HG03196 (cell line): ENCODE measurements at regions not wholly inside any gene's neighbourhood (a gene's known extent, or its start where the extent isn't known, plus 50 kb on each side); places are given as distances from the start of the nearest gene placed in this dataset.
"Not testable (repeated sequence)": the region's sequence is repeated elsewhere in the genome, so short reads cannot be mapped to it uniquely, and the experiment has no call there.

Source experiments
- ATAC-seq: cut with Tn5 transposase; IDR thresholded peaks from one replicate; pipeline ENCODE4 v1.9.1; 2021; ENCODE audit not compliant: unreplicated experiment

DNA sequence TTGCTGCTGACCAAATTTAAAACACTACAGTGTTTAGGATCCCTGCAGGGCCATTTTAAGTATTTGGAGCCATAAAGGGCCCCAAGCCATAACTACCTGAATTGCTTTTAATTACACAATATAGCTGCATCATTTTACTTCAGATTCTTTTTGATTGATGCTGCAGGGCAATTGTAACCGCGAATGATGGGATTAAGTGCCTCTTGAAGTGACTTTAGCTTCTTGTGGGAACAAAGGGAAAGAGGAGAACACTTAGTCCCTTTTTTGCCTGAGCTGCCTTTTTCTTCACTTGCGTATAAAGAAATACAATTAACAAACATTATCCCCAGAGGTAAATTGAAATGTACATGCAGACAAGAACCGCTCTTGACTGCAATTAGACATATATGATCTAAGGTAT is 228.5 kb downstream of the ZIC5 start:
- no peak for ATAC-seq

DNA sequence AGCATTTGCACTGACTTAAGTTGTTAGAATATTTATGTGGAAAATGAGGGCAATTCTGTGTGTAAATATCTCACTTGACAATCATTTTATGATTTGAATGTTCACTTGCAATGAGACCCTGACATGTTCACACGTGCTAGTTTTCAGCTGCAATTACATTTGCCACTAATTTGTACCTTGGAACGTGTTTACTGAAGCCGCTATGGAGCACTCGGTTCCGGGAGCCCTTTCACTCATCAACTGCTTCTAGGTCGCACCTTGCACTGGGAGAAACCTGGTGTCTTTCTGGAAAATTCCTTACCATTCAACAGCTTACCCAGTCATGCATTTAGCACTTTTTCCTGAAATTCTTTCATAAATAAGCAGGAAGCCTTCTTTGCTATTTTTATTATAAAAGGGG is 229.6 kb downstream of the ZIC5 start:
- ATAC-seq = no peak

DNA sequence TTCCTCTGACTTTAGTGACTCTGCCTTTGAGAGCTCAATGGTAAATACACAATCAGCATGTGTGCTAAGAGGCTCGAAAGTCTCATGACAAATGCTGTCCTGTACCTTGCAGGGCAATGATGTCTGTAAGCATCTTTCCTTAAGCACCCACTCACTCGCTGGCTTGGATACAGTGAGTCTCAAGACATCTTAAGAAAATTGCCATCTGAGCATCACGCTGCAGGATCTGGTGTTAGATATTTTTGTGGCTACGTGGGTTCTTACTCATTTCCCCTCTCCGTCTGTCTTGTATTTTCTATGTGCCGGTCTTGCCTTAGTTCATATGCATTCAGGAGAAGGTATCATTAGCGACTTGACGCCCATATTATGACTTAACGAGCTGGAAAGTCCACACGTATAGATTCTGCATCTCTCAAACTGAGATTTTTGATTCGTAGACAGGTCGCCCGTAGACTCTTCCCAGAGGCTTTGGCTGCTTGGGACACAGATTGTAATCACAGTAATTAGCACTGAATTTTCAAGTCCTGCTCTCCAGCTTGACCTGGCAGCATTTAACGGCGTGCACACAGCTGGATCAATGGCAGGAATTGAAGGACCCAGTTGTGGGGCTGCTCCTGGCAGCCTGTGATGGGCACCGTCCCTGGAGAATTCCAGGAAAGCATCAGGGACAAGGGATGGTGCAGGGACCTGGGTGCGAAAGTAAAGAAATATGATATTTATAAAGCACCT is 231.2 kb downstream of the ZIC5 start:
- ATAC-seq = no peak

DNA sequence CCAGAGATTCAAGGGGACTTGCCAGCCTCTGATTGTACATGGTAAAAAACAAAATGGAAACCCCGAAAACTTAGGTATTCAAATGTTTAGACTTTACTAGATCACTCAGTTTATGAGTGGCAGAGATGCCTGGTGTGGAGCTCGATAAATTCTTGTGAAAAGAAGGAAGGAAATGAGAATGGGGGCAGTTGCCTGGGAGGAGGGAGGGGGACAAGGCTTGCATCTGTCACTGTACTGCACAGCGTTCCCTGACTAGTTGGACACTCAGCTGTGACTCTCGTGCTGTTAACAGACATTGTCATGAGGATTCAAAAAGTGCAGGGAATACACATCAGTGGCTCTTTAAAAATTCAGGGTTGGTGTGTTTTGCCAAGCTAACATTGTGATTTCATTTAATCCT is 232.9 kb downstream of the ZIC5 start:
- ATAC-seq = no peak

DNA sequence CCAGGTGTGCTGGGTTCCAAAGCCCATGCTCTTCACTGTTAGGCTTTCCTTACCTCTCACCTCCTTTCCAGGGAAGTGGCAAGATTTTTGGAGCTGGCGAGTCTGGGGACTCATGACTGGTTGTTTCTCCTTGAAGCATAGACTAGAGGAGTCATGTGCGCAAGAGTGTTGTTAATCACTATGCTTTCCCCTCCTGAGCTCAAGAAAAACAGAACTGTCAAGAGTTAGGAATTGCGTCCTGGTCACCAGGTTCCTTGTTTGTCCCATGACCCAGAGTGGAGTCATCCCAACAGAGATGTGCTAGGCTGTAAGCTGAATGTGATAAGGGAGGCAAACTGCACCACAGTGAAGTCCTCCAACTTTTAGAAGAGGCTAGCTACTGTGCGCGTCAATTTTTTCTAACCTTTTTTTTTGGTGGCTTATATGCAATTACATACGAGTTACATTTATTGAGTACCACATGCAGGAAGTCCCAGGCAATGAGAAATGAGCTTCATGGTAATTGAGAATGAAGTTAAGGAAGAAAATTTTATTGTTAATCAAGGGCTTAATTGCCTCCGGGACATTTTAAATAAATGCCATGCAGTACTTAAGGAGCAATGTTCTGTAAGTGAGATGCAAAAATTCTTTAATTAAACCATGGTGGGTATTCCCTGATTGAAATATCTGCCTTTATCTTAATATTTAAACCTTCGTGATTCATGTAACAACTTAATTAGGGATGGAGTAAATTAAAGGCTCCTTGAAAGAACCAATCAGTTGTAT is 233.9 kb downstream of the ZIC5 start:
- no peak for ATAC-seq

DNA sequence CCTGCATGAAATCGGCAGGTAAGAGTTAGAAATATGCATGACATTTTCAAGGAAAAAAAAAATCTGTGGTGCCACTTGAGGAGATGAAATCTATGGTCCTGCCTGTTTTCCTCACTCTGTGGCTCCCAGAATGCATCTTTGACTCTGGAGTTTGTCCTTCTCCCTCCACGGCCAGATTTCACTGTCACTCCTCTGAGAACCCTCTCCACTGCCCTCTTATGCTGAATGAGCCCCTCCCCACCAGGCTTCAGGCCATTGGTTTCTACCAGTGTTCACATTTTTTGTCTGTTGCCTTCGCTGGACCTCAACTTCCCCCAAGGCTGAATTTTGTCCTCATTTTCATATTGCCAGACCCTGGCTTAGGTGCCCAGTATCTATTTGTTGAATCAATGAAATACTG is 235.0 kb downstream of the ZIC5 start:
- no peak for ATAC-seq

DNA sequence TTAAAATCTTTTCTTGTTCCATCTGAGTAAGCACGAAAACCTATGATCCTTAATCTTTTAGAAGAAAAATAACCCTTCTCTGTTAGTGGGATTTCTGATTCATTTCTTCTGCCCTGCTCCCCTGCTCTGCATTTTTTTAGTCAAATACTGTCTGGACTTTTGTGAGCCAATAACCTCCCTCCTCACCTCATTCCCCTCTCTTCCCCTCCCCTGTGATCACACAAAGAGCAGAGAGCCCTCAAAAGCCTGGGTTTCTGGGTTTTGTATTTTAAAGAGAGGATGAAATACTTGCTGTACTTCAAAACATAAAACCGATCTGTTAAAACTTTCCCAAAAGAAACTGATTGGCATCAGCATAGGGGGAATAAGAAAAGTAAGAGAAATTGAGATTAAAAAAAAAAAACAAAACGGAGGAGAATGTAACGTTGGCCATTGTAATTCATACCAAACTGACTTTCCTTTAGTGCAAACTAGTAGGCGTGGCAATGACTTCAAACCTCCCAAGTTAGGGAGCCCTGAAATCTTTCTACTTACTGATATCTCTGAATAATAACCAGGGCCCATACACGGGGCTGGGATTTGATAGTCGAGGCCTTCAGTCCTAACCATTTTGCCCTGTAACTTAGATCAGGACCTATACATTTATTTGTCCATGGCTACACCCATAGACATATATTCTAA is 232.9 kb downstream of the TM9SF2 start:
- no peak for ATAC-seq

DNA sequence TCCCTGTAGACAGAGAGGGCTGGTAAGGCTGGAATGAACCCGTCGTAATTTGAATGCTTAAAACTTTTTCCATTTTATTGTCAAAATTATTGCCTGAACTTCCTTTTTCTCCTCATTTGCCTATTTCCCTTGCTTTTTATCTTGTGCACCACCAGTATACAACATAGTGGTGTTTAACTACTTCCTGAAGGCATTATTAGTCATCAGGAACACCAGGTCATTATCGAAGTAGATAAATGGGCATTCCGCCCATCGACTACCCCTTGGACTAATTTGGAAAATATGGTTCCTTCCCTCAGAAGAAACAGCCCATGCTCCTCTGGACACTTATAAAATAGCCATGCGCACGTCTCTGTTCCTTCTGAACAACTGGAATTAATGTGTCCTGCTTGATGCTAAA is 232.1 kb downstream of the TM9SF2 start:
- no peak for ATAC-seq

DNA sequence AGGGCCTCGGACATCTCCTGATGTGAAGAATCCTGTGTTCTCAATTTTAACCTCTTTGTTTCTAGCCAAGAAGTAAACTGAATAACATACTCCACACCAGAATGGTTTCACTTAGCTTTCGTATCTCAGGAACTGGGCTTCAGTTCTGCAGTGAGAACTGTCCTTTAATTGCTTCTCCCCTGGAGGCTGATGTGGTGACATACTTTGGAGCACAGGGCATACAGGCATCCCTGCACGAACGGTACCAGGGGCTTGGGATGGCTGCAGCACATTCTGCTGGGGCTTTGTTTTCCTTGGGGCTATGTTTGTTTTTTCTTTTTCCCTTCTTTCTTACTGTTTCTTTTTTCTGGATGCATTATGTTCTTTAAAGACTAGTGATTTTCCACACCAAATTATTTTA is 230.5 kb downstream of the TM9SF2 start:
- ATAC-seq = no peak

DNA sequence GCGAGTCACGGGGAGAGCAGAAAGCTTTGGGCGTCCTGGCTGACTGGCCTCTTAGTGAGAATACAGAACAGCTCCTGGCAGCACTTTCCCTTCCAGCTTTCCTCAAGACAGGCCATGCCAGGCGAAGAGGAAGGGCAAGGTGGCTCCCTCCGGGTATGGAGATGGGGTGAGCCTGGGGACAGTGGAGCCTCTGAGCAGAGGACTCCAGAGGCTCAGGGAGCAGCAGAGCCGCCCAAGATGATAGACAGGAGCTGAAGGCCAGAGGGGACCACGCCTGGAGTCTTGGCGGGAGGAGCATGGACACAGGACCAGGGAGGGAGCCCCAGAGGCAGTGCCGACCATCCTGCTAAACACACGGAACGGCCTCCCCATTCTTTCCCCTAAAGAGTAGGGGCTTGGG is 229.1 kb downstream of the TM9SF2 start:
- ATAC-seq = no peak

DNA sequence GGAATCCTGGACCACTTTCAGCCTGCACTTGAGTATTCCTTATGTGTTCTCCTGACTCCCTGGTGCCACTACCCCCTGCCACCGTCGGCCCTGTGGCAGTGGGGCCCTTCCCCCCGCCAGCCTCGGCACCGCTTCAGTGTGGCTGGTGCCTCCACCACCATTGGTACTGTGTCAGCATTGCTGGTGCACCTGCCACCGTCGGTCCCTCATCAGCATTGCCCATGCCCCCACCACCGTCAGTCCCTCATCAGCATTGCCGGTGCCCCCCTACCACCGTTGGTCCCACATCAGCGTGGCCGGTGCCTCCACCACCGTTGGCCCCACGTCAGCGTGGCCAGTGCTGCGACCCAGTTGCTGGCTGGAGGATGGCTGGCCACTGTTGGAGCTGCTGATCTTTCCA is 228.5 kb downstream of the TM9SF2 start:
- no peak for ATAC-seq

DNA sequence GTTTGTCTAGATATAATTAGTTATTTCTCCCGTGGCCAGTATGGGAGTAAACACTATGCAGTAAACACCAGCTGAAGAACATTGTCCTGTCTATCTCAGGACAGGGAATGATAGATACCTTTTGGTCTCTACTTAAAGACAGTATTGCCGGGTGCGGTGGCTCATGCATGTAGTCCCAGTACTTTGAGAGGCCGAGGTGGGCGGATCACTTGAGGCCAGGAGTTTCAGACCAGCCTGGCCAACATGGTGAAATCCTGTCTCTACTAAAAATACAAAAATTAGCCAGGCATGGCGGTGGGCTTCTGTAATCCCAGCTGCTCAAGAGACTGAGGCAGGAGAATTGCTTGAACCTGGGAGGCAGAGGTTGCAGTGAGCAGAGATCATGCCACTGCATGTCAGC is 226.4 kb downstream of the TM9SF2 start:
- not testable (repeated sequence) for ATAC-seq

DNA sequence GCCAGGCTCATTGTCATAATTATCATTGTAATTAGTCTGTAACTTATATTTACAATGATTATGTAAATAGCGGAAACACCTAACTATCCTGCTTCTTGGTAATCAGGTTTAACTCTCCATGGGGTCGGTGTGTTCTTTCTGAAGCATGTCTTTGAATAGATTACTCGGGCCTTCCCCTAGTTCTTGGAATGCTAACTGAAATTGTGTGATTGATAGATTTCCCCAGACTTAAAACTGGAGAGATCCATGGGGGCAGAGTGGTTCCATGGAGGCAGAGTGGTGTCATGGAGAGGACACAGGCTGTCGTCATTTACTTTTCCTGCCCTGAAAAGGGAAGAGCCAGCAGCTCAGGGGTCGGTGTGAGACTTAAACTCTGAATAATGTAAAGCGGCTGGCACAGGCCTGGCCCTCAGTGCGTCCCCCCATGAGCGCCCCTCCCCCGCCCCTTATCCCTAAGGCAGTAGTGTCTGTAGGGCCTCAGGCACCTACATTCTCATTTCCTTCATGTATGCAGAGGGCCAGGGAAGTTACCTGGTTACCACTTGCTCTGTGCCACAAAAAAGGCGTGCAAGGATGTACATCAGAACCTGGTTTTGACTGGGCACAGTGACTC is 225.1 kb downstream of the TM9SF2 start:
- no peak for ATAC-seq

DNA sequence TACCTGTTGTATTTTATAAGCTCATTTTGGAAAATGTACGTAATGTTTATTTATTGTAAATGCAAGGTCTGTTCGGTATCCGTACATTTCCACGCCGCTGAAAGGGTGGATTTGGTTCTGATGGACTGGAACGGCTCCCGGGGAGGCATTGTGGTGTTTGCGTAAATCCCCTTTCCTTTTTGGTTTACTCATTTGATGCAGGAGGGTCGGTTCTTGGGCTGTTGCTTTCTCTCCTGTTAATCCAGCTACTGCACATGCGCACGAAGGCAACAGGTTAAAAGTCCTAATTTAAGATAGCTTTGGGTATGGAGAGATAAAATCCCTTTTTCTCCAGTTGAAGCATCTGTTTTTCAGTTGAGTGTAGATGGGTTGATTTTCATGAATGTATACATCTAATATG is 224.4 kb downstream of the TM9SF2 start:
- no peak for ATAC-seq

DNA sequence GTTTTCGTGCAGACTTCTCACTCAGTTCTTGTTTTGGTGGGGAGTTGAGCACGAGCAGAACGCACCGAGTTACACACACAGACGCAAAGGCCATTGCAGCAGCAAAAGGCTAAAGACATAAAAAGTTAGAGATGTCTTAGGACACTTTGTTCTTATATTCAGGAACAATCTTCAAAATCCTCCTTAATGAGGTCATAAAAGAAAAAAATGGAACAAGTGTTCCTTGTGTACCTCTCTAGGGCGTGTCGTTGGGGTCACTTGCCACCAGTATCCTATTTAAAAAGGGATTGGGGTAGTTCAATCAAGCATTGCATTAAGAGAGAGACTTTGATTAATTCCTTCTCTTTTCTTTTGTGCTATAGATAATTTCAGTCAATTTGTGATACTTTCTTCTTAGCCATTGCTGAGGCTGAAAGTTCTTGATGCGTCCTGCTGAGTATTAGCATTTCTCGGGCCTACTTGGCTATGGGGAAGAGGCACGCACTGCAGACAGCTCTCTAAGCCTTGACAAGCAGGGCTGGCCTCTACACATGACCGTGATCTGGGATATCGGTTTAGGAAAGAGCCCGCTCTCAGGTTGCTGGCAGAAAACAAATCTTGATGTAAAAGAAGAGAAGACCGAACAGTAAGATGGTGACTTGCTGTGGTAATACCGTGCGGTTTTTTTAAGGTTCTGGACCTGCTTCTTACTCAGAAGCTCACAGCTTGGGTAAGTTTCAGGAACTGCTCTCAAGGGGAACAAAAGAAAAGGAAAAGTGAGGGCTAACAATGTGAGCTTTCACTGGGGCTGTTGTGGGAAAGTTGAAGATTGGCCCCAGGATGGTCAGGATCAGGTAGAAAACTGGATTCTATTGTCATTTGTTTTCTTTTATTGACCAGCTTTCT is 223.6 kb downstream of the TM9SF2 start:
- ATAC-seq = no peak

DNA sequence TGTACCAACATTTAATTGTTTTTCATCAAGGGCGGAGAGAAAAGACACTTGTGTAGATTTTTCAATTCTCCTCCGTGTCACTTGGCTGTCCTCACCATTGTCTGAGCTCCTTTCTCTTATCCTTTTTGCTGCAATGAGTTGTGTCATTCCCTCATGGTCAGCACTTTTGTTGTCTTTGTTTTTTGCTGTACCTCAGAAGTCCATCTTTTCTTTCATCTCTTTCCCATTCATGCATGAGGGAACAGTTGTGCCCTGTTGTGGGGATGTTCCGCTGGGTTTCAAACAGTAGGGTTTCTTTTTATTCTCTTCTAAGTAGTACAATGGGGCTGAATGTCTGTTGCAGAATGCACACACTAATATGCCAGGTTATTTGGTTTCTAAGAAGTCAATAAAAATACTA is 222.6 kb downstream of the TM9SF2 start:
- no peak for ATAC-seq

DNA sequence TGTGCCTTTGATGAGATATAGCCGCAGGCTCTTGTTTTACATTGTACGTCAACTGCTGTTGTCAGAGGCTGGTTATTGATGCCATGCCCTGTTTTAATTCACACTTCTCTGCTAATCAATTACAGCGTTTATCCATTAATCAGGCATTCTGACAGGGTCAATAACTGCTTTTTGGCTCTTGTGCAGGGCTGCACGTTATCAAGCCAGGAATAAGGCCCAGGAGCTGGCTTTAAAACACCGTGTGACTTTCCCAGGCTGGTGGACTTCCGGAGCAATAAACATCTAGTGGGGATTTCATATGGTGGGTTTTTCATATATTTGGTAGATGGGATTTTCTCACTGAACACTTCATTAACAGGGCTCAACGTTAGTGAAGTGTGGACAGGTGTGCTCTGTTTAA is 221.7 kb downstream of the TM9SF2 start:
- no peak for ATAC-seq

DNA sequence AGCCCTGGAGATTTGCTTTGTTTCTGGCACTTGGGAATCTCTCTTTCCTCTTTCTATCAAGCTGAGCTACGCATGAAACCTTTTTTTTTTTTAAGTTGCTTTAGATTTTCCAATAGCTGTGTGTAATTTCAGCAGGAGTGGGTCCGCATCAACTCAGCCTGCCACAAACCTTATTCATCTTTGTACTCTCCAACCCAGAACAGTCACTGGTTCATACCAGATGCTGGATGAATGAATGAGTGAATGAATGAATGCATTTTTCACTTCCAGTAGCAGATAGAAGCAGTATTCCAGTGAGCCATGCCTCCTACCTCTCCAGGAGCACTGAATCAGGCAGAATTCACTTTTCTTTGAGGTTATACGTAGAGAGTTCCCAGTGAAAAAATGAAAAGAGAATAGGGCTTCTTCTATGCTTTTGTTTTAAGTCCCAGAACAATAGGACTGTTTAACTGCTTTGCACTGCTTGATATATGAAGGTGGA is 221.1 kb downstream of the TM9SF2 start:
- no peak for ATAC-seq

DNA sequence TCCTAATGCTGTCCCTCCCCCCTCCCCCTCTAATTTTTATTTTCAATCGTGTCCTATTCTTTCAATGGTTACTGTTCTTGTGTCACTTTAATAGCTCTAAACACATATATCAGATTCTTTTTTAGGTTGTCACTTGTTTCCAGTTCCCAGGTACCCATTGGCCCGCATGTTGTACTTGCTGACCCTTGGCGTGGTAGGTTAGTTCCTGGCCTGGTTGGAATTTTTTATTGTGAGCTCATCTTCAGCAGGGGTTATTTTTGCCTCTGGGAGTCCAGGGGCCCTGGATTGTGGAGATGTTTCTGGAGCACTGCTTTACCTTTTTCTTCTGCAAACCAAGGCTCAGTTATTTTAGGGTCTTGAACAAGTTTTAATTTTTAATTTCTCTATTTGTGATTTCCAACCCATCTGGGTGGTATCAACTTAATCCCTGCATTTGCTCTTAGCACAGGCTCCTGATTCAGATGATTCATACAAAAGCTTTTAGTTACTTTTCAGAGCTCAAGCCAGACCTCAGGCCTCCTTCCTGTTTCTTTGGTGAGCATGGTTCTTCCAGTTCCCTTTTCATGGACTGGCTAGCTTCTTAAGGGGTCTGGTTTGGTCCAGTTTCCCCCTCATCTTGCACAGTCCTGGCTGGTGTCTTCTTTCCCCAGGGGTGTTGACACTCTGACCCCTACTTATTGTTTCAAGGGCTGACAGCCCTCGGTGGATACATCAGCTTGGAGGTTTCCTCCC is 220.5 kb downstream of the TM9SF2 start:
- ATAC-seq = no peak
